ENCODE measurements at regions not wholly inside any gene's neighbourhood (a gene's known extent, or its start where the extent isn't known, plus 50 kb on each side); places are given as distances from the start of the nearest gene placed in this dataset.
"Not testable (repeated sequence)": the region's sequence is repeated elsewhere in the genome, so short reads cannot be mapped to it uniquely, and the experiment has no call there.

GRCh38 chr12:90574676-90575075 is 380.3 kb downstream of the CCER1 start:
- Histone ChIP-seq H3K27me3 (ENCODE audit: control insufficient read depth, insufficient read depth, low read length) (no peaks in the 10 kb centered on the region), H3K36me3 (replicated peaks; ENCODE audit: control insufficient read depth, insufficient read depth, low read length) (no peaks in the 10 kb centered on the region), H3K4me3 (ENCODE audit: insufficient read depth, low read depth, low read length) (no peak overlapping the region)
- DNase-seq = no peak

- Histone ChIP-seq H3K4me3 (ENCODE audit: insufficient read depth, low read depth, low read length) (no peak overlapping the region), H3K27me3 (ENCODE audit: control insufficient read depth, insufficient read depth, low read length) (no peaks in the 10 kb centered on the region), H3K36me3 (replicated peaks; ENCODE audit: control insufficient read depth, insufficient read depth, low read length) (no peaks in the 10 kb centered on the region)
- DNase-seq = no peak
These were observed 382.2 kb downstream of the CCER1 start for GRCh38 chr12:90572778-90573177.

- Histone ChIP-seq H3K4me3 (ENCODE audit: insufficient read depth, low read depth, low read length) (no peak overlapping the region), H3K36me3 (replicated peaks; ENCODE audit: control insufficient read depth, insufficient read depth, low read length) (no peaks in the 10 kb centered on the region), H3K27me3 (ENCODE audit: control insufficient read depth, insufficient read depth, low read length) (no peaks in the 10 kb centered on the region)
- no peak for DNase-seq
These were observed 385.3 kb downstream of the CCER1 start for GRCh38 chr12:90569685-90570084.

- H3K27me3 ChIP-seq (ENCODE audit: control insufficient read depth, insufficient read depth, low read length) = no peaks in the 10 kb centered on the region
- DNase-seq = no peak
These were observed 392.3 kb downstream of the CCER1 start for GRCh38 chr12:90562671-90563070.

GRCh38 chr12:90548595-90548994 is 406.4 kb downstream of the CCER1 start:
- H3K36me3 ChIP-seq (replicated peaks; ENCODE audit: control insufficient read depth, insufficient read depth, low read length) = no peaks in the 10 kb centered on the region
- H3K4me3 ChIP-seq (ENCODE audit: insufficient read depth, low read depth, low read length) = no peak overlapping the region
- no peak for DNase-seq
- no peaks in the 10 kb centered on the region for H3K27me3 ChIP-seq (ENCODE audit: control insufficient read depth, insufficient read depth, low read length)

More at GRCh38 chr12:90562671-90563070, 392.3 kb downstream of the CCER1 start:
- Histone ChIP-seq H3K4me3 (ENCODE audit: insufficient read depth, low read depth, low read length) (no peak overlapping the region), H3K36me3 (replicated peaks; ENCODE audit: control insufficient read depth, insufficient read depth, low read length) (no peaks in the 10 kb centered on the region)

- DNase-seq = no peak
- Histone ChIP-seq H3K36me3 (replicated peaks; ENCODE audit: control insufficient read depth, insufficient read depth, low read length) (no peaks in the 10 kb centered on the region), H3K4me3 (ENCODE audit: insufficient read depth, low read depth, low read length) (no peak overlapping the region), H3K27me3 (ENCODE audit: control insufficient read depth, insufficient read depth, low read length) (no peaks in the 10 kb centered on the region)
These were observed 408.5 kb downstream of the CCER1 start for GRCh38 chr12:90546511-90546910.

- no peak overlapping the region for H3K4me3 ChIP-seq (ENCODE audit: insufficient read depth, low read depth, low read length)
- DNase-seq = no peak
- H3K36me3 ChIP-seq (replicated peaks; ENCODE audit: control insufficient read depth, insufficient read depth, low read length) = no peaks in the 10 kb centered on the region
- no peaks in the 10 kb centered on the region for H3K27me3 ChIP-seq (ENCODE audit: control insufficient read depth, insufficient read depth, low read length)
These were observed 411.1 kb downstream of the CCER1 start for GRCh38 chr12:90543841-90544240.

GRCh38 chr12:90543374-90543773 is 411.6 kb downstream of the CCER1 start:
- Histone ChIP-seq H3K36me3 (replicated peaks; ENCODE audit: control insufficient read depth, insufficient read depth, low read length) (no peaks in the 10 kb centered on the region), H3K4me3 (ENCODE audit: insufficient read depth, low read depth, low read length) (no peak overlapping the region), H3K27me3 (ENCODE audit: control insufficient read depth, insufficient read depth, low read length) (no peaks in the 10 kb centered on the region)
- DNase-seq = no peak

- not testable (repeated sequence) for H3K36me3 ChIP-seq (replicated peaks; ENCODE audit: control insufficient read depth, insufficient read depth, low read length); H3K27me3 ChIP-seq (ENCODE audit: control insufficient read depth, insufficient read depth, low read length); H3K4me3 ChIP-seq (ENCODE audit: insufficient read depth, low read depth, low read length); DNase-seq
These were observed 412.1 kb downstream of the CCER1 start for GRCh38 chr12:90542852-90543251.

- DNase-seq; H3K27me3 ChIP-seq (ENCODE audit: control insufficient read depth, insufficient read depth, low read length); H3K4me3 ChIP-seq (ENCODE audit: insufficient read depth, low read depth, low read length); H3K36me3 ChIP-seq (replicated peaks; ENCODE audit: control insufficient read depth, insufficient read depth, low read length): not testable (repeated sequence)
These were observed 421.1 kb downstream of the CCER1 start for GRCh38 chr12:90533828-90534227.

- Histone ChIP-seq H3K27me3 (ENCODE audit: control insufficient read depth, insufficient read depth, low read length) (no peaks in the 10 kb centered on the region), H3K4me3 (ENCODE audit: insufficient read depth, low read depth, low read length) (no peak overlapping the region), H3K36me3 (replicated peaks; ENCODE audit: control insufficient read depth, insufficient read depth, low read length) (no peaks in the 10 kb centered on the region)
- no peak for DNase-seq
These were observed 434.8 kb downstream of the CCER1 start for GRCh38 chr12:90520002-90520734.

- DNase-seq = no peak
- no peak overlapping the region for H3K4me3 ChIP-seq (ENCODE audit: insufficient read depth, low read depth, low read length)
- no peaks in the 10 kb centered on the region for H3K36me3 ChIP-seq (replicated peaks; ENCODE audit: control insufficient read depth, insufficient read depth, low read length)
- H3K27me3 ChIP-seq (ENCODE audit: control insufficient read depth, insufficient read depth, low read length) = no peaks in the 10 kb centered on the region
These were observed 435.7 kb downstream of the CCER1 start for GRCh38 chr12:90519285-90519684.

GRCh38 chr12:90515199-90516175 is 439.5 kb downstream of the CCER1 start:
- no peak for DNase-seq
- no peak overlapping the region for H3K4me3 ChIP-seq (ENCODE audit: insufficient read depth, low read depth, low read length)
- no peaks in the 10 kb centered on the region for H3K36me3 ChIP-seq (replicated peaks; ENCODE audit: control insufficient read depth, insufficient read depth, low read length)
- H3K27me3 ChIP-seq (ENCODE audit: control insufficient read depth, insufficient read depth, low read length) = no peaks in the 10 kb centered on the region

GRCh38 chr12:90514325-90514724 is 440.7 kb downstream of the CCER1 start:
- no peak for DNase-seq
- Histone ChIP-seq H3K4me3 (ENCODE audit: insufficient read depth, low read depth, low read length) (no peak overlapping the region), H3K36me3 (replicated peaks; ENCODE audit: control insufficient read depth, insufficient read depth, low read length) (no peaks in the 10 kb centered on the region), H3K27me3 (ENCODE audit: control insufficient read depth, insufficient read depth, low read length) (no peaks in the 10 kb centered on the region)

GRCh38 chr12:90512518-90512917 is 442.5 kb downstream of the CCER1 start:
- DNase-seq = no peak
- no peaks in the 10 kb centered on the region for H3K36me3 ChIP-seq (replicated peaks; ENCODE audit: control insufficient read depth, insufficient read depth, low read length)
- no peak overlapping the region for H3K4me3 ChIP-seq (ENCODE audit: insufficient read depth, low read depth, low read length)
- no peaks in the 10 kb centered on the region for H3K27me3 ChIP-seq (ENCODE audit: control insufficient read depth, insufficient read depth, low read length)
